Panc1 (cell line): ENCODE measurements at regions not wholly inside any gene's neighbourhood (a gene's known extent, or its start where the extent isn't known, plus 50 kb on each side); places are given as distances from the start of the nearest gene placed in this dataset.

Source experiments
- ATAC-seq: fragments of 200-7000 bp; cut with Tn5 transposase; 2 replicates; pipeline ENCODE4 v1.9.1; 2020; ENCODE audit warnings: mild to moderate bottlenecking, moderate library complexity
- BruUV-seq: library from RNA; stranded (reverse); fragments of 400-500 nt; replicated peaks from 2 replicates; lab custom pipeline; 2021; lab: Mats Ljungman, UMichigan
- CTCF ChIA-PET: fragments of 300-600 bp; sonication (Branson Sonifier 250); formaldehyde crosslinking; loops from one replicate; lab custom pipeline; 2022; ENCODE audit warnings: antibody characterized with exemption; lab: Charles Lee
- POLR2A ChIA-PET: fragments of 300-600 bp; sonication (Branson Sonifier 250); formaldehyde crosslinking; loops from one replicate; lab custom pipeline; 2022; ENCODE audit warnings: antibody characterized with exemption; lab: Charles Lee
- DNase-seq: peaks from one replicate; pipeline ENCODE4 v3.0.0-alpha.2; 2010; ENCODE audit warnings: low read depth, low spot score
- H3K27ac ChIP-seq: 2 replicates; pipeline ENCODE4 v1.5.1; 2011; ENCODE audit warnings: mild to moderate bottlenecking, low read length, inconsistent platforms
- H3K27me3 ChIP-seq: fragments of 200-500 bp; sonication (Bioruptor generic); 2 replicates; pipeline ENCODE4 v1.6.0; 2014; ENCODE audit warnings: low read length, inconsistent platforms; ENCODE audit not compliant: control insufficient read depth, insufficient read depth
- H3K36me3 ChIP-seq: fragments of 200-500 bp; sonication (Bioruptor generic); 2 replicates; pipeline ENCODE4 v1.5.1; 2014; ENCODE audit warnings: inconsistent platforms, mild to moderate bottlenecking, low read length, moderate library complexity; ENCODE audit not compliant: control insufficient read depth, insufficient read depth
- H3K4me1 ChIP-seq: 2 replicates; pipeline ENCODE4 v1.5.1; 2011; ENCODE audit warnings: inconsistent platforms, mild to moderate bottlenecking, low read length, moderate library complexity; ENCODE audit not compliant: control insufficient read depth, insufficient read depth
- H3K4me3 ChIP-seq, 2 experiments: 2 replicates each; pipeline ENCODE4 v1.5.1; 2011 to 2012; ENCODE audit warnings: low read depth in 2 of 2, low read length in 2 of 2, mild to moderate bottlenecking in 2 of 2, inconsistent platforms in 1 of 2, moderate library complexity in 1 of 2
- H3K9me3 ChIP-seq: fragments of 200-500 bp; sonication (Bioruptor generic); 2 replicates; pipeline ENCODE4 v1.5.1; 2014; ENCODE audit warnings: low read depth, mild to moderate bottlenecking, inconsistent platforms, low read length, moderate library complexity; ENCODE audit not compliant: control insufficient read depth, insufficient read depth
- POLR2AphosphoS5 ChIP-seq: IDR thresholded peaks from 2 replicates; pipeline ENCODE4 v1.6.1; 2012; ENCODE audit warnings: mild to moderate bottlenecking, low read depth, low read length, moderate library complexity
- SIN3A ChIP-seq: IDR thresholded peaks from 2 replicates; pipeline ENCODE4 v1.6.1; 2012; ENCODE audit warnings: low read depth, mild to moderate bottlenecking, low read length, moderate library complexity, borderline replicate concordance; ENCODE audit not compliant: insufficient read depth
- TCF7L2 ChIP-seq: IDR thresholded peaks from 2 replicates; pipeline ENCODE4 v1.6.1; 2011; ENCODE audit warnings: mild to moderate bottlenecking, low read depth, low read length, inconsistent platforms
- in situ Hi-C: cut with HindIII; loops from 2 replicates; pipeline ENCODE4 v1.10.0; 2016; ENCODE audit warnings: low sequenced_read_pairs, low pct_unique_long_range_greater_than_20kb
- intact Hi-C: fragments of 100-400 bp; cut with micrococcal nuclease; formaldehyde crosslinking; loops from one replicate; pipeline ENCODE4 v1.10.0; 2022; ENCODE audit not compliant: unreplicated experiment
- TF ChIP-seq, protein P1 (sequence below), 2 experiments: IDR thresholded peaks; 2 replicates each; pipeline ENCODE4 v1.6.1; 2011 to 2012; ENCODE audit warnings: low read depth in 2 of 2, control low read depth in 1 of 2, low read length in 1 of 2, mild to moderate bottlenecking in 1 of 2, moderate library complexity in 1 of 2; ENCODE audit not compliant: insufficient read depth in 1 of 2
- TF ChIP-seq, protein P2 (sequence below): fragments of 450-650 bp; IDR thresholded peaks from 2 replicates; pipeline ENCODE4 v1.5.1; 2017; ENCODE audit warnings: mild to moderate bottlenecking

- Histone ChIP-seq H3K9me3 (no peaks in the 10 kb centered on the region), H3K27me3 (no peaks in the 10 kb centered on the region), H3K36me3 (no peaks in the 10 kb centered on the region), H3K4me1 (no peaks in the 10 kb centered on the region), H3K4me3 (no peak overlapping the region), H3K27ac (no peak overlapping the region)
- ATAC-seq (no peak), DNase-seq (no peak)
- intact Hi-C loops, result no loop called here
- CTCF ChIA-PET, result interaction anchor here (0.6 kb wide), 1 partner anchor 263 kb away, joined by 5 read pairs; no protein-coding TSS in a partner anchor
- POLR2A ChIA-PET, result no interaction called here
- in situ Hi-C loops, result no loop called here
- TF ChIP-seq POLR2AphosphoS5 (no peak), SIN3A (no peak), TCF7L2 (no peak)
- TF ChIP-seq, protein P1, sequence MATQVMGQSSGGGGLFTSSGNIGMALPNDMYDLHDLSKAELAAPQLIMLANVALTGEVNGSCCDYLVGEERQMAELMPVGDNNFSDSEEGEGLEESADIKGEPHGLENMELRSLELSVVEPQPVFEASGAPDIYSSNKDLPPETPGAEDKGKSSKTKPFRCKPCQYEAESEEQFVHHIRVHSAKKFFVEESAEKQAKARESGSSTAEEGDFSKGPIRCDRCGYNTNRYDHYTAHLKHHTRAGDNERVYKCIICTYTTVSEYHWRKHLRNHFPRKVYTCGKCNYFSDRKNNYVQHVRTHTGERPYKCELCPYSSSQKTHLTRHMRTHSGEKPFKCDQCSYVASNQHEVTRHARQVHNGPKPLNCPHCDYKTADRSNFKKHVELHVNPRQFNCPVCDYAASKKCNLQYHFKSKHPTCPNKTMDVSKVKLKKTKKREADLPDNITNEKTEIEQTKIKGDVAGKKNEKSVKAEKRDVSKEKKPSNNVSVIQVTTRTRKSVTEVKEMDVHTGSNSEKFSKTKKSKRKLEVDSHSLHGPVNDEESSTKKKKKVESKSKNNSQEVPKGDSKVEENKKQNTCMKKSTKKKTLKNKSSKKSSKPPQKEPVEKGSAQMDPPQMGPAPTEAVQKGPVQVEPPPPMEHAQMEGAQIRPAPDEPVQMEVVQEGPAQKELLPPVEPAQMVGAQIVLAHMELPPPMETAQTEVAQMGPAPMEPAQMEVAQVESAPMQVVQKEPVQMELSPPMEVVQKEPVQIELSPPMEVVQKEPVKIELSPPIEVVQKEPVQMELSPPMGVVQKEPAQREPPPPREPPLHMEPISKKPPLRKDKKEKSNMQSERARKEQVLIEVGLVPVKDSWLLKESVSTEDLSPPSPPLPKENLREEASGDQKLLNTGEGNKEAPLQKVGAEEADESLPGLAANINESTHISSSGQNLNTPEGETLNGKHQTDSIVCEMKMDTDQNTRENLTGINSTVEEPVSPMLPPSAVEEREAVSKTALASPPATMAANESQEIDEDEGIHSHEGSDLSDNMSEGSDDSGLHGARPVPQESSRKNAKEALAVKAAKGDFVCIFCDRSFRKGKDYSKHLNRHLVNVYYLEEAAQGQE (IDR thresholded peaks at IDR 0.05; ENCODE audit: insufficient read depth in 1 of 2, low read depth in 2 of 2, low read length in 1 of 2), result no peak
- TF ChIP-seq, protein P2, sequence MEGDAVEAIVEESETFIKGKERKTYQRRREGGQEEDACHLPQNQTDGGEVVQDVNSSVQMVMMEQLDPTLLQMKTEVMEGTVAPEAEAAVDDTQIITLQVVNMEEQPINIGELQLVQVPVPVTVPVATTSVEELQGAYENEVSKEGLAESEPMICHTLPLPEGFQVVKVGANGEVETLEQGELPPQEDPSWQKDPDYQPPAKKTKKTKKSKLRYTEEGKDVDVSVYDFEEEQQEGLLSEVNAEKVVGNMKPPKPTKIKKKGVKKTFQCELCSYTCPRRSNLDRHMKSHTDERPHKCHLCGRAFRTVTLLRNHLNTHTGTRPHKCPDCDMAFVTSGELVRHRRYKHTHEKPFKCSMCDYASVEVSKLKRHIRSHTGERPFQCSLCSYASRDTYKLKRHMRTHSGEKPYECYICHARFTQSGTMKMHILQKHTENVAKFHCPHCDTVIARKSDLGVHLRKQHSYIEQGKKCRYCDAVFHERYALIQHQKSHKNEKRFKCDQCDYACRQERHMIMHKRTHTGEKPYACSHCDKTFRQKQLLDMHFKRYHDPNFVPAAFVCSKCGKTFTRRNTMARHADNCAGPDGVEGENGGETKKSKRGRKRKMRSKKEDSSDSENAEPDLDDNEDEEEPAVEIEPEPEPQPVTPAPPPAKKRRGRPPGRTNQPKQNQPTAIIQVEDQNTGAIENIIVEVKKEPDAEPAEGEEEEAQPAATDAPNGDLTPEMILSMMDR, result no peak
- BruUV-seq, result no TSS peak
Observed at GRCh38 chr3:101085752-101086151, 92.5 kb upstream of the ABI3BP start.

GRCh38 chr3:101084404-101084803 lies 91.2 kb upstream of the ABI3BP start:
- H3K27me3 ChIP-seq, result no peaks in the 10 kb centered on the region
- H3K36me3 ChIP-seq, result no peaks in the 10 kb centered on the region
- CTCF ChIA-PET, result no interaction called here
- H3K27ac ChIP-seq, result no peak overlapping the region
- H3K4me3 ChIP-seq, result no peak overlapping the region
- TF ChIP-seq TCF7L2 (no peak), POLR2AphosphoS5 (no peak), SIN3A (no peak)
- TF ChIP-seq, protein P1 (IDR thresholded peaks at IDR 0.05; ENCODE audit: insufficient read depth in 1 of 2, low read depth in 2 of 2, low read length in 1 of 2), result no peak
- TF ChIP-seq, protein P2, result no peak
- no TSS peak for BruUV-seq
- no peaks in the 10 kb centered on the region for H3K4me1 ChIP-seq
- intact Hi-C loops (no loop called here), in situ Hi-C loops (no loop called here)
- POLR2A ChIA-PET, result no interaction called here
- ATAC-seq (no peak), DNase-seq (no peak)
- no peaks in the 10 kb centered on the region for H3K9me3 ChIP-seq
